ENCODE measurements at regions not wholly inside any gene's neighbourhood (a gene's known extent, or its start where the extent isn't known, plus 50 kb on each side); places are given as distances from the start of the nearest gene placed in this dataset.

DNA sequence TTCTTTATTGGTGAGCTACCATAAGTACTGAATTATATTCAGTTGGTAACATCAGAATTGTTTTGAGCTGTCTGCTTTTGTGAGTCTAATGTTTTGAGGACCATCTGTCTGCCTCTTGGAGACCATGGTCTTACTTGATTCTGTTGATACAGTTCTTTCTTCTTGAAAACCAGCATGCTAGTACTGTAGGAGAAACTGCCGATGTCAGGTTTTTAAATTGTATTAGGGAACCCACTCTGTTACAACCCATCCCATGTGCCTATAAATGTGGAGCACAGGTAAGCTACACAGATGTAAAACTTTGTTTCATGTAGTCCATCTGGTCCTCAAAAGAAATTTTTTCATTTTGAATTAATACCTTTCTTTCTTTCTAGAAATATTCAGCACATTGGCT, 103.4 kb upstream of the DMRTA1 start:
- no peak overlapping the region for H3K27ac ChIP-seq
- H3K4me3 ChIP-seq: no peak overlapping the region
- H3K9me3 ChIP-seq: no peaks in the 10 kb centered on the region
- no peak for DNase-seq
- no peaks in the 10 kb centered on the region for H3K36me3 ChIP-seq (ENCODE audit: insufficient read depth in 1 of 2, low read depth in 1 of 2)
- no peaks in the 10 kb centered on the region for H3K27me3 ChIP-seq (ENCODE audit: insufficient read depth in 3 of 3, low read length in 2 of 3)
- TF ChIP-seq, protein P1, sequence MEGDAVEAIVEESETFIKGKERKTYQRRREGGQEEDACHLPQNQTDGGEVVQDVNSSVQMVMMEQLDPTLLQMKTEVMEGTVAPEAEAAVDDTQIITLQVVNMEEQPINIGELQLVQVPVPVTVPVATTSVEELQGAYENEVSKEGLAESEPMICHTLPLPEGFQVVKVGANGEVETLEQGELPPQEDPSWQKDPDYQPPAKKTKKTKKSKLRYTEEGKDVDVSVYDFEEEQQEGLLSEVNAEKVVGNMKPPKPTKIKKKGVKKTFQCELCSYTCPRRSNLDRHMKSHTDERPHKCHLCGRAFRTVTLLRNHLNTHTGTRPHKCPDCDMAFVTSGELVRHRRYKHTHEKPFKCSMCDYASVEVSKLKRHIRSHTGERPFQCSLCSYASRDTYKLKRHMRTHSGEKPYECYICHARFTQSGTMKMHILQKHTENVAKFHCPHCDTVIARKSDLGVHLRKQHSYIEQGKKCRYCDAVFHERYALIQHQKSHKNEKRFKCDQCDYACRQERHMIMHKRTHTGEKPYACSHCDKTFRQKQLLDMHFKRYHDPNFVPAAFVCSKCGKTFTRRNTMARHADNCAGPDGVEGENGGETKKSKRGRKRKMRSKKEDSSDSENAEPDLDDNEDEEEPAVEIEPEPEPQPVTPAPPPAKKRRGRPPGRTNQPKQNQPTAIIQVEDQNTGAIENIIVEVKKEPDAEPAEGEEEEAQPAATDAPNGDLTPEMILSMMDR (IDR thresholded peaks at IDR 0.05): no peak
- ATAC-seq: no peak
- intact Hi-C loops (cut with DNase I): no loop called here
- 89 to 97% (median 97%) methylated on average over 1 of the region's 1 CpG for WGBS, 3 donors
- H3K4me1 ChIP-seq: no peaks in the 10 kb centered on the region

DNA sequence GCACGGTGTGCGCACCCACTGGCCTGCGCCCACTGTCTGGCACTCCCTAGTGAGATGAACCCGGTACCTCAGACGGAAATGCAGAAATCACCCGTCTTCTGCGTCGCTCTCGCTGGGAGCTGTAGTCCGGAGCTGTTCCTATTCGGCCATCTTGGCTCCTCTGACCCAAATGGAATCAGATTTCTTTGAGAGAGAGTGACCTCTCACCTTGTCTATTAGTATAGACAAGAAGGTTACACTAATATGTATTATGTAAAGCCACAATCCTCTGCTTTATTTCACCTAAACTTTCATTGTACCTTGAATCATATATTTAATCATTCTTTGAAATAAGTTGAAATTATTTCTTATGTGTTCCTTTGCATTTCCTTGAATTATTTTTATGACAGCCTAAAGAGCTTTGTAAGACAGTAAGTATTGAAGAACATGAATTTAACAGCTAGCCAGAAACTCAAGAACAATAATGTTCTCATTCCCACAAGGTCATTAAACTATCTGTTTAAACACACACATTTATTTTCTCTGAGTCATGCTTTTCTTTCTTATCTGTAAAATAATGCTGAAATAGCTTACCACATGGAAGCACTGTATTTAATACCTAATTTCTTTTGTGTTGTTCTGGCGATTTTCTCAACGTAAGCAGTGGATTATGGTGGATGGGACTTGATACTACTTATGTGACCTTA, 91.8 kb upstream of the DMRTA1 start:
- no peak overlapping the region for H3K4me3 ChIP-seq
- WGBS, 3 donors: 89 to 93% (median 90%) methylated on average over 10 of the region's 13 CpGs
- no peaks in the 10 kb centered on the region for H3K9me3 ChIP-seq
- intact Hi-C loops (cut with DNase I): no loop called here
- DNase-seq: no peak
- no peak for ATAC-seq
- no peaks in the 10 kb centered on the region for H3K36me3 ChIP-seq (ENCODE audit: insufficient read depth in 1 of 2, low read depth in 1 of 2)
- no peaks in the 10 kb centered on the region for H3K27me3 ChIP-seq (ENCODE audit: insufficient read depth in 3 of 3, low read length in 2 of 3)
- no peak overlapping the region for H3K27ac ChIP-seq
- H3K4me1 ChIP-seq: no peaks in the 10 kb centered on the region
- TF ChIP-seq, protein P1 (IDR thresholded peaks at IDR 0.05): no peak

GRCh38 chr9:22356985-22357384, 89.6 kb upstream of the DMRTA1 start:
- no peaks in the 10 kb centered on the region for H3K36me3 ChIP-seq (ENCODE audit: insufficient read depth in 1 of 2, low read depth in 1 of 2)
- H3K27ac ChIP-seq: no peak overlapping the region
- H3K4me3 ChIP-seq: no peak overlapping the region
- 57 to 63% (median 60%) methylated on average over 5 of the region's 5 CpGs for WGBS, 3 donors
- TF ChIP-seq, protein P1 (IDR thresholded peaks at IDR 0.05): no peak
- intact Hi-C loops (cut with DNase I): no loop called here
- no peaks in the 10 kb centered on the region for H3K4me1 ChIP-seq
- DNase-seq (no peak), ATAC-seq (no peak)
- H3K9me3 ChIP-seq: no peaks in the 10 kb centered on the region
- H3K27me3 ChIP-seq (ENCODE audit: insufficient read depth in 3 of 3, low read length in 2 of 3): no peaks in the 10 kb centered on the region

- Histone ChIP-seq H3K27ac (no peak overlapping the region), H3K27me3 (ENCODE audit: insufficient read depth in 3 of 3, low read length in 2 of 3) (no peaks in the 10 kb centered on the region), H3K4me1 (no peaks in the 10 kb centered on the region), H3K4me3 (no peak overlapping the region), H3K36me3 (ENCODE audit: insufficient read depth in 1 of 2, low read depth in 1 of 2) (no peaks in the 10 kb centered on the region), H3K9me3 (no peaks in the 10 kb centered on the region)
- ATAC-seq (no peak), DNase-seq (no peak)
- TF ChIP-seq, protein P1 (IDR thresholded peaks at IDR 0.05): no peak
- whole genome bisulfite sequencing, 3 donors: 92 to 94% (median 93%) methylated on average over 30 to 31 of the region's 31 CpGs
- intact Hi-C loops (cut with DNase I): no loop called here
These were observed 83.2 kb upstream of the DMRTA1 start for GRCh38 chr9:22363421-22363887.

GRCh38 chr9:22373636-22374035, 73.0 kb upstream of the DMRTA1 start:
- TF ChIP-seq, protein P1 (IDR thresholded peaks at IDR 0.05): no peak
- intact Hi-C loops (cut with DNase I): no loop called here
- Histone ChIP-seq H3K4me1 (no peaks in the 10 kb centered on the region), H3K36me3 (ENCODE audit: insufficient read depth in 1 of 2, low read depth in 1 of 2) (no peaks in the 10 kb centered on the region), H3K4me3 (no peak overlapping the region), H3K9me3 (no peaks in the 10 kb centered on the region), H3K27me3 (ENCODE audit: insufficient read depth in 3 of 3, low read length in 2 of 3) (no peaks in the 10 kb centered on the region), H3K27ac (no peak overlapping the region)
- ATAC-seq: no peak
- WGBS, 3 donors: 45 to 54% (median 52%) methylated on average over 2 of the region's 2 CpGs
- no peak for DNase-seq

Measured in psoas muscle (tissue), 7 donors.